IMR-90 (cell line): ENCODE measurements at regions not wholly inside any gene's neighbourhood (a gene's known extent, or its start where the extent isn't known, plus 50 kb on each side); places are given as distances from the start of the nearest gene placed in this dataset.

ENCODE experiments used
- ATAC-seq: fragments of 200-7000 bp; cut with Tn5 transposase; 2 replicates; pipeline ENCODE4 v1.9.1; 2020; ENCODE audit warnings: low read depth, mild to moderate bottlenecking, moderate library complexity
- BruUV-seq: library from RNA; stranded (reverse); fragments of 400-500 nt; replicated peaks from 2 replicates; lab custom pipeline; 2021; lab: Mats Ljungman, UMichigan
- CTCF ChIA-PET: fragments of 300-600 bp; formaldehyde crosslinking; extraction: SDS; loops from one replicate; lab custom pipeline; 2021; ENCODE audit warnings: antibody characterized with exemption; lab: Yijun Ruan, JAX
- POLR2A ChIA-PET: fragments of 300-600 bp; sonication (Branson Sonifier 250); formaldehyde crosslinking; loops from one replicate; lab custom pipeline; 2022; ENCODE audit warnings: antibody characterized with exemption; ENCODE audit not compliant: unreplicated experiment; lab: Charles Lee
- DNase-seq: peaks from one replicate; pipeline ENCODE4 v3.0.0; 2013
- H2AFZ ChIP-seq: replicated peaks from 2 replicates; pipeline ENCODE3; 2013; ENCODE audit warnings: low read length, mild to moderate bottlenecking; ENCODE audit not compliant: poor library complexity
- H2AK5ac ChIP-seq: 2 replicates; pipeline ENCODE4 v1.6.1; 2013; ENCODE audit warnings: low read depth, low read length, inconsistent platforms
- H2AK9ac ChIP-seq: replicated peaks from 2 replicates; pipeline ENCODE3; 2013; ENCODE audit warnings: mild to moderate bottlenecking, low read depth, low read length, moderate library complexity; ENCODE audit not compliant: poor library complexity
- H2BK120ac ChIP-seq: 2 replicates; pipeline ENCODE4 v1.6.1; 2013; ENCODE audit warnings: low read depth, low read length, inconsistent platforms
- H2BK15ac ChIP-seq: 3 replicates; pipeline ENCODE4 v1.6.1; 2013; ENCODE audit warnings: low read depth, low read length, inconsistent platforms
- H2BK20ac ChIP-seq: 2 replicates; pipeline ENCODE4 v1.6.1; 2013; ENCODE audit warnings: low read depth, mild to moderate bottlenecking, inconsistent platforms, low read length, moderate library complexity
- H2BK5ac ChIP-seq: 2 replicates; pipeline ENCODE4 v1.6.1; 2013; ENCODE audit warnings: mild to moderate bottlenecking, low read depth, low read length, inconsistent platforms; ENCODE audit not compliant: poor library complexity, severe bottlenecking
- H3K14ac ChIP-seq: replicated peaks from 2 replicates; pipeline ENCODE4 v1.6.1; 2013; ENCODE audit warnings: low read depth, low read length, inconsistent platforms
- H3K18ac ChIP-seq: 2 replicates; pipeline ENCODE4 v1.6.1; 2013; ENCODE audit warnings: low read depth, low read length, control low read depth
- H3K23ac ChIP-seq: 2 replicates; pipeline ENCODE4 v1.6.1; 2013; ENCODE audit warnings: low read depth, low read length, inconsistent platforms
- H3K27ac ChIP-seq: 2 replicates; pipeline ENCODE4 v1.5.1; 2013; ENCODE audit warnings: mild to moderate bottlenecking, control low read depth, low read length; ENCODE audit not compliant: insufficient read depth
- H3K27me3 ChIP-seq: 2 replicates; pipeline ENCODE4 v1.6.1; 2013; ENCODE audit warnings: low read length; ENCODE audit not compliant: control insufficient read depth, insufficient read depth
- H3K36me3 ChIP-seq: 2 replicates; pipeline ENCODE4 v1.6.1; 2013; ENCODE audit warnings: low read length, mixed read lengths; ENCODE audit not compliant: control insufficient read depth, insufficient read depth
- H3K4ac ChIP-seq: 2 replicates; pipeline ENCODE4 v1.6.1; 2013; ENCODE audit warnings: low read depth, low read length, inconsistent platforms
- H3K4me1 ChIP-seq: 2 replicates; pipeline ENCODE4 v1.6.1; 2013; ENCODE audit warnings: low read length, mixed read lengths; ENCODE audit not compliant: control insufficient read depth, insufficient read depth
- H3K4me2 ChIP-seq: 2 replicates; pipeline ENCODE4 v1.6.1; 2013; ENCODE audit warnings: low read depth, mild to moderate bottlenecking, control low read depth, low read length, moderate library complexity
- H3K4me3 ChIP-seq: 2 replicates; pipeline ENCODE4 v1.5.1; 2013; ENCODE audit warnings: low read depth, mild to moderate bottlenecking, control low read depth, low read length, moderate library complexity; ENCODE audit not compliant: insufficient read depth
- H3K56ac ChIP-seq: 2 replicates; pipeline ENCODE4 v1.6.1; 2013; ENCODE audit warnings: low read length, inconsistent platforms; ENCODE audit not compliant: insufficient read depth; ENCODE audit errors: extremely low read depth
- H3K79me1 ChIP-seq, 2 experiments: 2 replicates each; pipeline ENCODE4 v1.6.1; 2013; ENCODE audit warnings: low read length in 2 of 2, inconsistent platforms in 1 of 2, low read depth in 1 of 2
- H3K9ac ChIP-seq: 2 replicates; pipeline ENCODE4 v1.6.1; 2013; ENCODE audit warnings: low read depth, low read length, control low read depth
- H3K9me1 ChIP-seq: 2 replicates; pipeline ENCODE4 v1.6.1; 2013; ENCODE audit warnings: low read length, inconsistent platforms; ENCODE audit not compliant: insufficient read depth
- H3K9me3 ChIP-seq: 2 replicates; pipeline ENCODE4 v1.6.1; 2013; ENCODE audit warnings: low read length; ENCODE audit not compliant: control insufficient read depth, insufficient read depth
- H4K20me1 ChIP-seq: 2 replicates; pipeline ENCODE4 v1.6.1; 2013; ENCODE audit warnings: low read length, inconsistent platforms; ENCODE audit not compliant: insufficient read depth
- H4K5ac ChIP-seq: 2 replicates; pipeline ENCODE4 v1.6.1; 2013; ENCODE audit warnings: mild to moderate bottlenecking, low read depth, low read length, control low read depth
- H4K8ac ChIP-seq, 2 experiments: 2 replicates each; pipeline ENCODE4 v1.6.1; 2013; ENCODE audit warnings: low read depth in 2 of 2, low read length in 2 of 2, control low read depth in 1 of 2, inconsistent platforms in 1 of 2
- H4K91ac ChIP-seq: 2 replicates; pipeline ENCODE4 v1.6.1; 2013; ENCODE audit warnings: low read depth, low read length, inconsistent platforms; ENCODE audit not compliant: insufficient read depth
- CEBPB ChIP-seq: IDR thresholded peaks from 2 replicates; pipeline ENCODE4 v1.6.1; 2012; ENCODE audit warnings: low read depth, low read length, improper control_type of control experiment
- MAFK ChIP-seq: IDR thresholded peaks from 2 replicates; pipeline ENCODE4 v1.6.1; 2012; ENCODE audit warnings: low read depth, low read length, improper control_type of control experiment
- MXI1 ChIP-seq: IDR thresholded peaks from 2 replicates; pipeline ENCODE4 v1.6.1; 2012; ENCODE audit warnings: low read depth, mild to moderate bottlenecking, low read length, moderate library complexity, borderline replicate concordance
- SMC3 ChIP-seq: fragments of 150-350 bp; IDR thresholded peaks from 2 replicates; pipeline ENCODE4 v1.6.1; 2016; ENCODE audit warnings: low read depth, mild to moderate bottlenecking, antibody characterized with exemption, low read length, moderate library complexity
- WGBS, 2 experiments: methylation state at CpG; one replicate each; pipeline versions ENCODE4 v1.1.5 to v1.1.7; 2013; ENCODE audit warnings: missing lambda C conversion rate in 2 of 2; ENCODE audit not compliant: insufficient read length in 1 of 2; ENCODE audit errors: extremely low coverage in 2 of 2; 5-methylcytosine and 5-hydroxymethylcytosine counted together
- dilution Hi-C: fragments of 300-500 bp; cut with HindIII; formaldehyde crosslinking; loops from one replicate; pipeline ENCODE4 v1.14.3; 2018; ENCODE audit warnings: low sequenced_read_pairs; ENCODE audit not compliant: unreplicated experiment
- in situ Hi-C: fragments of 300-500 bp; cut with MboI; formaldehyde crosslinking; loops from 3 replicates; pipeline ENCODE4 v1.14.3; 2019; ENCODE audit warnings: low sequenced_read_pairs, inconsistent platforms, mixed read lengths
- intact Hi-C: fragments of 100-400 bp; cut with micrococcal nuclease; formaldehyde crosslinking; loops from 2 replicates; pipeline ENCODE4 v1.10.0; 2022

- no peak overlapping the region for H3K9ac ChIP-seq
- WGBS, 2 experiments = no CpG with 5 or more reads among the region's 1 CpG
- H4K5ac ChIP-seq = no peak overlapping the region
- no peak overlapping the region for H2BK15ac ChIP-seq
- no peak overlapping the region for H2BK120ac ChIP-seq
- no peaks in the 10 kb centered on the region for H3K4me1 ChIP-seq
- no peak overlapping the region for H2AFZ ChIP-seq
- H3K79me1 ChIP-seq = no peaks in the 10 kb centered on the region
- no peak for TF ChIP-seq CEBPB
- no peak for TF ChIP-seq MAFK
- no peak for TF ChIP-seq SMC3
- TF ChIP-seq MXI1 = no peak
- H4K20me1 ChIP-seq = no peaks in the 10 kb centered on the region
- H3K9me1 ChIP-seq = no peaks in the 10 kb centered on the region
- no peak overlapping the region for H3K18ac ChIP-seq
- in situ Hi-C loops (loop anchor here (25.0 kb wide), 1 partner anchor 1321 kb away; no protein-coding TSS in a partner anchor), dilution Hi-C loops (no loop called here), intact Hi-C loops (loop anchor here (10.0 kb wide), 1 partner anchor 1443 kb away; the partner anchor contains the start of gene RAD23B)
- no peak overlapping the region for H2AK9ac ChIP-seq
- H4K8ac ChIP-seq = no peak overlapping the region
- no TSS peak for BruUV-seq
- H3K27me3 ChIP-seq = no peaks in the 10 kb centered on the region
- no peak overlapping the region for H2BK5ac ChIP-seq
- H2BK20ac ChIP-seq = no peak overlapping the region
- H3K36me3 ChIP-seq = no peaks in the 10 kb centered on the region
- H3K14ac ChIP-seq = no peak overlapping the region
- H3K27ac ChIP-seq = no peak overlapping the region
- H3K56ac ChIP-seq = no peak overlapping the region
- no peak overlapping the region for H4K91ac ChIP-seq
- POLR2A ChIA-PET = no interaction called here
- DNase-seq = no peak
- no peak overlapping the region for H3K23ac ChIP-seq
- ATAC-seq = no peak
- no peak overlapping the region for H3K4me3 ChIP-seq
- no peak overlapping the region for H3K4ac ChIP-seq
- no peak overlapping the region for H2AK5ac ChIP-seq
- no peak overlapping the region for H3K4me2 ChIP-seq
- CTCF ChIA-PET = interaction anchor here (0.6 to 3.5 kb wide), 4 partner anchors 8 to 40 kb away, joined by 3 to 18 read pairs (median 4); no protein-coding TSS in a partner anchor
- no peaks in the 10 kb centered on the region for H3K9me3 ChIP-seq
Measured at GRCh38 chr9:105841562-105841961, 147.2 kb downstream of the TMEM38B start.
